IMR-90 (cell line): ENCODE measurements at regions not wholly inside any gene's neighbourhood (a gene's known extent, or its start where the extent isn't known, plus 50 kb on each side); places are given as distances from the start of the nearest gene placed in this dataset.

ENCODE experiments used
- ATAC-seq: fragments of 200-7000 bp; cut with Tn5 transposase; 2 replicates; pipeline ENCODE4 v1.9.1; 2020; ENCODE audit warnings: low read depth, mild to moderate bottlenecking, moderate library complexity
- BruUV-seq: library from RNA; stranded (reverse); fragments of 400-500 nt; replicated peaks from 2 replicates; lab custom pipeline; 2021; lab: Mats Ljungman, UMichigan
- CTCF ChIA-PET: fragments of 300-600 bp; formaldehyde crosslinking; extraction: SDS; loops from one replicate; lab custom pipeline; 2021; ENCODE audit warnings: antibody characterized with exemption; lab: Yijun Ruan, JAX
- POLR2A ChIA-PET: fragments of 300-600 bp; sonication (Branson Sonifier 250); formaldehyde crosslinking; loops from one replicate; lab custom pipeline; 2022; ENCODE audit warnings: antibody characterized with exemption; ENCODE audit not compliant: unreplicated experiment; lab: Charles Lee
- DNase-seq: peaks from one replicate; pipeline ENCODE4 v3.0.0; 2013
- H2AFZ ChIP-seq: replicated peaks from 2 replicates; pipeline ENCODE3; 2013; ENCODE audit warnings: low read length, mild to moderate bottlenecking; ENCODE audit not compliant: poor library complexity
- H2AK5ac ChIP-seq: 2 replicates; pipeline ENCODE4 v1.6.1; 2013; ENCODE audit warnings: low read depth, low read length, inconsistent platforms
- H2AK9ac ChIP-seq: replicated peaks from 2 replicates; pipeline ENCODE3; 2013; ENCODE audit warnings: mild to moderate bottlenecking, low read depth, low read length, moderate library complexity; ENCODE audit not compliant: poor library complexity
- H2BK120ac ChIP-seq: 2 replicates; pipeline ENCODE4 v1.6.1; 2013; ENCODE audit warnings: low read depth, low read length, inconsistent platforms
- H2BK15ac ChIP-seq: 3 replicates; pipeline ENCODE4 v1.6.1; 2013; ENCODE audit warnings: low read depth, low read length, inconsistent platforms
- H2BK20ac ChIP-seq: 2 replicates; pipeline ENCODE4 v1.6.1; 2013; ENCODE audit warnings: low read depth, mild to moderate bottlenecking, inconsistent platforms, low read length, moderate library complexity
- H2BK5ac ChIP-seq: 2 replicates; pipeline ENCODE4 v1.6.1; 2013; ENCODE audit warnings: mild to moderate bottlenecking, low read depth, low read length, inconsistent platforms; ENCODE audit not compliant: poor library complexity, severe bottlenecking
- H3K14ac ChIP-seq: replicated peaks from 2 replicates; pipeline ENCODE4 v1.6.1; 2013; ENCODE audit warnings: low read depth, low read length, inconsistent platforms
- H3K18ac ChIP-seq: 2 replicates; pipeline ENCODE4 v1.6.1; 2013; ENCODE audit warnings: low read depth, low read length, control low read depth
- H3K23ac ChIP-seq: 2 replicates; pipeline ENCODE4 v1.6.1; 2013; ENCODE audit warnings: low read depth, low read length, inconsistent platforms
- H3K27ac ChIP-seq: 2 replicates; pipeline ENCODE4 v1.5.1; 2013; ENCODE audit warnings: mild to moderate bottlenecking, control low read depth, low read length; ENCODE audit not compliant: insufficient read depth
- H3K27me3 ChIP-seq: 2 replicates; pipeline ENCODE4 v1.6.1; 2013; ENCODE audit warnings: low read length; ENCODE audit not compliant: control insufficient read depth, insufficient read depth
- H3K36me3 ChIP-seq: 2 replicates; pipeline ENCODE4 v1.6.1; 2013; ENCODE audit warnings: low read length, mixed read lengths; ENCODE audit not compliant: control insufficient read depth, insufficient read depth
- H3K4ac ChIP-seq: 2 replicates; pipeline ENCODE4 v1.6.1; 2013; ENCODE audit warnings: low read depth, low read length, inconsistent platforms
- H3K4me1 ChIP-seq: 2 replicates; pipeline ENCODE4 v1.6.1; 2013; ENCODE audit warnings: low read length, mixed read lengths; ENCODE audit not compliant: control insufficient read depth, insufficient read depth
- H3K4me2 ChIP-seq: 2 replicates; pipeline ENCODE4 v1.6.1; 2013; ENCODE audit warnings: low read depth, mild to moderate bottlenecking, control low read depth, low read length, moderate library complexity
- H3K4me3 ChIP-seq: 2 replicates; pipeline ENCODE4 v1.5.1; 2013; ENCODE audit warnings: low read depth, mild to moderate bottlenecking, control low read depth, low read length, moderate library complexity; ENCODE audit not compliant: insufficient read depth
- H3K56ac ChIP-seq: 2 replicates; pipeline ENCODE4 v1.6.1; 2013; ENCODE audit warnings: low read length, inconsistent platforms; ENCODE audit not compliant: insufficient read depth; ENCODE audit errors: extremely low read depth
- H3K79me1 ChIP-seq, 2 experiments: 2 replicates each; pipeline ENCODE4 v1.6.1; 2013; ENCODE audit warnings: low read length in 2 of 2, inconsistent platforms in 1 of 2, low read depth in 1 of 2
- H3K9ac ChIP-seq: 2 replicates; pipeline ENCODE4 v1.6.1; 2013; ENCODE audit warnings: low read depth, low read length, control low read depth
- H3K9me1 ChIP-seq: 2 replicates; pipeline ENCODE4 v1.6.1; 2013; ENCODE audit warnings: low read length, inconsistent platforms; ENCODE audit not compliant: insufficient read depth
- H3K9me3 ChIP-seq: 2 replicates; pipeline ENCODE4 v1.6.1; 2013; ENCODE audit warnings: low read length; ENCODE audit not compliant: control insufficient read depth, insufficient read depth
- H4K20me1 ChIP-seq: 2 replicates; pipeline ENCODE4 v1.6.1; 2013; ENCODE audit warnings: low read length, inconsistent platforms; ENCODE audit not compliant: insufficient read depth
- H4K5ac ChIP-seq: 2 replicates; pipeline ENCODE4 v1.6.1; 2013; ENCODE audit warnings: mild to moderate bottlenecking, low read depth, low read length, control low read depth
- H4K8ac ChIP-seq, 2 experiments: 2 replicates each; pipeline ENCODE4 v1.6.1; 2013; ENCODE audit warnings: low read depth in 2 of 2, low read length in 2 of 2, control low read depth in 1 of 2, inconsistent platforms in 1 of 2
- H4K91ac ChIP-seq: 2 replicates; pipeline ENCODE4 v1.6.1; 2013; ENCODE audit warnings: low read depth, low read length, inconsistent platforms; ENCODE audit not compliant: insufficient read depth
- BHLHE40 ChIP-seq: fragments of 150-350 bp; IDR thresholded peaks from 2 replicates; pipeline ENCODE4 v1.6.1; 2016; ENCODE audit warnings: mild to moderate bottlenecking, low read depth, low read length
- MAFK ChIP-seq: IDR thresholded peaks from 2 replicates; pipeline ENCODE4 v1.6.1; 2012; ENCODE audit warnings: low read depth, low read length, improper control_type of control experiment
- MXI1 ChIP-seq: IDR thresholded peaks from 2 replicates; pipeline ENCODE4 v1.6.1; 2012; ENCODE audit warnings: low read depth, mild to moderate bottlenecking, low read length, moderate library complexity, borderline replicate concordance
- NFE2L2 ChIP-seq: fragments of 150-350 bp; IDR thresholded peaks from 2 replicates; pipeline ENCODE4 v1.6.1; 2016; ENCODE audit warnings: low read depth, mild to moderate bottlenecking, low read length
- POLR2A ChIP-seq: IDR thresholded peaks from 2 replicates; pipeline ENCODE4 v1.6.1; 2012; ENCODE audit warnings: mild to moderate bottlenecking, low read depth, low read length
- RAD21 ChIP-seq: IDR thresholded peaks from 2 replicates; pipeline ENCODE4 v1.6.1; 2012; ENCODE audit warnings: low read length, improper control_type of control experiment
- RCOR1 ChIP-seq: IDR thresholded peaks from 2 replicates; pipeline ENCODE4 v1.6.1; 2012; ENCODE audit warnings: mild to moderate bottlenecking, low read length, improper control_type of control experiment; ENCODE audit not compliant: insufficient replicate concordance
- RFX5 ChIP-seq: IDR thresholded peaks from 2 replicates; pipeline ENCODE4 v1.8.0; 2012; ENCODE audit warnings: low read depth, mild to moderate bottlenecking, low read length, moderate library complexity
- WGBS, 2 experiments: methylation state at CpG; one replicate each; pipeline versions ENCODE4 v1.1.5 to v1.1.7; 2013; ENCODE audit warnings: missing lambda C conversion rate in 2 of 2; ENCODE audit not compliant: insufficient read length in 1 of 2; ENCODE audit errors: extremely low coverage in 2 of 2; 5-methylcytosine and 5-hydroxymethylcytosine counted together
- dilution Hi-C: fragments of 300-500 bp; cut with HindIII; formaldehyde crosslinking; loops from one replicate; pipeline ENCODE4 v1.14.3; 2018; ENCODE audit warnings: low sequenced_read_pairs; ENCODE audit not compliant: unreplicated experiment
- in situ Hi-C: fragments of 300-500 bp; cut with MboI; formaldehyde crosslinking; loops from 3 replicates; pipeline ENCODE4 v1.14.3; 2019; ENCODE audit warnings: low sequenced_read_pairs, inconsistent platforms, mixed read lengths
- intact Hi-C: fragments of 100-400 bp; cut with micrococcal nuclease; formaldehyde crosslinking; loops from 2 replicates; pipeline ENCODE4 v1.10.0; 2022
- TF ChIP-seq, protein P1 (sequence below): fragments of 150-350 bp; IDR thresholded peaks from 2 replicates; pipeline ENCODE4 v1.6.1; 2017; ENCODE audit warnings: mild to moderate bottlenecking, antibody characterized with exemption, low read length, low read depth
- TF ChIP-seq, protein P2 (sequence below): fragments of 150-350 bp; IDR thresholded peaks from 2 replicates; pipeline ENCODE4 v1.6.1; 2016; ENCODE audit warnings: low read depth, mild to moderate bottlenecking, low read length, moderate library complexity, borderline replicate concordance
- TF ChIP-seq, protein P3 (sequence below): conservative IDR thresholded peaks from 2 replicates; pipeline ENCODE4 v1.5.1; 2012; ENCODE audit warnings: mild to moderate bottlenecking, low read depth, low read length, improper control_type of control experiment

DNA sequence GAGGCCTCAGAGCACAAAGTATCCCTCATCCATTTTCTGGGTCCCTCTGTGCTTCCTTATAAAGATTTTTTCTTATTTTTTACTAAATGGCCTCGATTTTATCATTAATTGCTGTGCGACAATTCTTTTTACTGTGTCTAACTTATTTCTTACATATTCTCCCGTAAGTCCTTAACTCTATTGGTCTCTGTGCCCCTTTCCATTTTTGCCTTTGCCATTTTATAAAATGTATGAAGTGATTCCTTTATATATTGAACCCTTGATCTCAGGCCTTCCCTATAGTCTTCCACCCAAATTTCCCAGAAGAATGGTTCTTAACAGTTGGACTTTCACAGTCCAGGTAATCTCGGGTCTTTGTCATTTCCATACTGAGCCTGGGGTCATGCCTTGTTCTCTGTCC, 55.0 kb upstream of the ESRRB start:
- WGBS, 2 experiments: 67% methylated on average over 1 of the region's 4 CpGs; no CpG with 5 or more reads in 1 of the 2 experiments
- ATAC-seq (no peak), DNase-seq (no peak)
- no peak overlapping the region for H3K4ac ChIP-seq
- intact Hi-C loops: no loop called here
- no peak overlapping the region for H3K4me3 ChIP-seq
- H3K36me3 ChIP-seq: no peaks in the 10 kb centered on the region
- dilution Hi-C loops: no loop called here
- no peak overlapping the region for H2AK5ac ChIP-seq
- H3K23ac ChIP-seq: no peak overlapping the region
- H2BK120ac ChIP-seq: no peak overlapping the region
- H2BK5ac ChIP-seq: no peak overlapping the region
- H3K18ac ChIP-seq: no peak overlapping the region
- H4K91ac ChIP-seq: no peak overlapping the region
- H2BK15ac ChIP-seq: no peak overlapping the region
- peaks cover 7% of the 10 kb centered on the region for H3K27me3 ChIP-seq
- CTCF ChIA-PET: no interaction called here
- H2AFZ ChIP-seq: no peak overlapping the region
- H3K9me3 ChIP-seq: no peaks in the 10 kb centered on the region
- H2AK9ac ChIP-seq: no peak overlapping the region
- no peaks in the 10 kb centered on the region for H4K20me1 ChIP-seq
- in situ Hi-C loops: no loop called here
- H3K4me1 ChIP-seq: no peaks in the 10 kb centered on the region
- no peaks in the 10 kb centered on the region for H3K9me1 ChIP-seq
- no peak overlapping the region for H3K4me2 ChIP-seq
- H3K79me1 ChIP-seq: no peaks in the 10 kb centered on the region
- no peak overlapping the region for H2BK20ac ChIP-seq
- H3K56ac ChIP-seq: no peak overlapping the region
- H3K27ac ChIP-seq: no peak overlapping the region
- H3K14ac ChIP-seq: no peak overlapping the region
- no peak overlapping the region for H4K8ac ChIP-seq
- POLR2A ChIA-PET: no interaction called here
- TF ChIP-seq NFE2L2 (no peak), MXI1 (no peak), RFX5 (no peak), RAD21 (no peak), MAFK (no peak), POLR2A (no peak), RCOR1 (no peak), BHLHE40 (no peak)
- TF ChIP-seq, protein P1, sequence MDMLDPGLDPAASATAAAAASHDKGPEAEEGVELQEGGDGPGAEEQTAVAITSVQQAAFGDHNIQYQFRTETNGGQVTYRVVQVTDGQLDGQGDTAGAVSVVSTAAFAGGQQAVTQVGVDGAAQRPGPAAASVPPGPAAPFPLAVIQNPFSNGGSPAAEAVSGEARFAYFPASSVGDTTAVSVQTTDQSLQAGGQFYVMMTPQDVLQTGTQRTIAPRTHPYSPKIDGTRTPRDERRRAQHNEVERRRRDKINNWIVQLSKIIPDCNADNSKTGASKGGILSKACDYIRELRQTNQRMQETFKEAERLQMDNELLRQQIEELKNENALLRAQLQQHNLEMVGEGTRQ: no peak
- TF ChIP-seq, protein P2, sequence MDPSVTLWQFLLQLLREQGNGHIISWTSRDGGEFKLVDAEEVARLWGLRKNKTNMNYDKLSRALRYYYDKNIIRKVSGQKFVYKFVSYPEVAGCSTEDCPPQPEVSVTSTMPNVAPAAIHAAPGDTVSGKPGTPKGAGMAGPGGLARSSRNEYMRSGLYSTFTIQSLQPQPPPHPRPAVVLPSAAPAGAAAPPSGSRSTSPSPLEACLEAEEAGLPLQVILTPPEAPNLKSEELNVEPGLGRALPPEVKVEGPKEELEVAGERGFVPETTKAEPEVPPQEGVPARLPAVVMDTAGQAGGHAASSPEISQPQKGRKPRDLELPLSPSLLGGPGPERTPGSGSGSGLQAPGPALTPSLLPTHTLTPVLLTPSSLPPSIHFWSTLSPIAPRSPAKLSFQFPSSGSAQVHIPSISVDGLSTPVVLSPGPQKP: no peak
- TF ChIP-seq, protein P3, sequence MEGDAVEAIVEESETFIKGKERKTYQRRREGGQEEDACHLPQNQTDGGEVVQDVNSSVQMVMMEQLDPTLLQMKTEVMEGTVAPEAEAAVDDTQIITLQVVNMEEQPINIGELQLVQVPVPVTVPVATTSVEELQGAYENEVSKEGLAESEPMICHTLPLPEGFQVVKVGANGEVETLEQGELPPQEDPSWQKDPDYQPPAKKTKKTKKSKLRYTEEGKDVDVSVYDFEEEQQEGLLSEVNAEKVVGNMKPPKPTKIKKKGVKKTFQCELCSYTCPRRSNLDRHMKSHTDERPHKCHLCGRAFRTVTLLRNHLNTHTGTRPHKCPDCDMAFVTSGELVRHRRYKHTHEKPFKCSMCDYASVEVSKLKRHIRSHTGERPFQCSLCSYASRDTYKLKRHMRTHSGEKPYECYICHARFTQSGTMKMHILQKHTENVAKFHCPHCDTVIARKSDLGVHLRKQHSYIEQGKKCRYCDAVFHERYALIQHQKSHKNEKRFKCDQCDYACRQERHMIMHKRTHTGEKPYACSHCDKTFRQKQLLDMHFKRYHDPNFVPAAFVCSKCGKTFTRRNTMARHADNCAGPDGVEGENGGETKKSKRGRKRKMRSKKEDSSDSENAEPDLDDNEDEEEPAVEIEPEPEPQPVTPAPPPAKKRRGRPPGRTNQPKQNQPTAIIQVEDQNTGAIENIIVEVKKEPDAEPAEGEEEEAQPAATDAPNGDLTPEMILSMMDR: no peak
- no TSS peak for BruUV-seq
- no peak overlapping the region for H3K9ac ChIP-seq
- H4K5ac ChIP-seq: no peak overlapping the region
